ENCODE measurements at regions not wholly inside any gene's neighbourhood (a gene's known extent, or its start where the extent isn't known, plus 50 kb on each side); places are given as distances from the start of the nearest gene placed in this dataset.
A peak's percentile ranks its signal among the peaks of the same experiment; 100 is the strongest.

GRCh38 chr3:43166406-43166805 lies 60.5 kb upstream of the POMGNT2 start:
- no peaks in the 10 kb centered on the region for H3K9me3 ChIP-seq
- H3K27ac ChIP-seq: no peak overlapping the region
- no peaks in the 10 kb centered on the region for H3K27me3 ChIP-seq
- H3K36me3 ChIP-seq: no peaks in the 10 kb centered on the region
- TF ChIP-seq CTCF (IDR thresholded peaks at IDR 0.05): no peak
- no peak overlapping the region for H3K4me3 ChIP-seq (ENCODE audit: low read depth in 1 of 2, low read length in 1 of 2)
- peaks cover 5 to 14% of the 10 kb centered on the region in 2 experiments for H3K4me1 ChIP-seq (ENCODE audit: control insufficient read depth in 1 of 2, insufficient read depth in 1 of 2, low read depth in 1 of 2, low read length in 1 of 2)

GRCh38 chr3:43165786-43166185 lies 59.9 kb upstream of the POMGNT2 start:
- no peak for TF ChIP-seq CTCF (IDR thresholded peaks at IDR 0.05)
- Histone ChIP-seq H3K27ac (no peak overlapping the region), H3K4me1 (ENCODE audit: control insufficient read depth in 1 of 2, insufficient read depth in 1 of 2, low read depth in 1 of 2, low read length in 1 of 2) (peaks cover 5 to 14% of the 10 kb centered on the region in 2 experiments), H3K27me3 (no peaks in the 10 kb centered on the region), H3K4me3 (ENCODE audit: low read depth in 1 of 2, low read length in 1 of 2) (no peak overlapping the region), H3K36me3 (no peaks in the 10 kb centered on the region), H3K9me3 (no peaks in the 10 kb centered on the region)

- Histone ChIP-seq H3K4me3 (ENCODE audit: low read depth in 1 of 2, low read length in 1 of 2) (no peak overlapping the region), H3K9me3 (no peaks in the 10 kb centered on the region), H3K27me3 (no peaks in the 10 kb centered on the region), H3K4me1 (ENCODE audit: control insufficient read depth in 1 of 2, insufficient read depth in 1 of 2, low read depth in 1 of 2, low read length in 1 of 2) (peaks cover 5 to 14% of the 10 kb centered on the region in 2 experiments), H3K36me3 (no peaks in the 10 kb centered on the region), H3K27ac (no peak overlapping the region)
- no peak for TF ChIP-seq CTCF (IDR thresholded peaks at IDR 0.05)
These were observed 58.1 kb upstream of the POMGNT2 start for GRCh38 chr3:43163895-43164493.

GRCh38 chr3:43162230-43163084 lies 56.6 kb upstream of the POMGNT2 start:
- no peaks in the 10 kb centered on the region for H3K36me3 ChIP-seq

GRCh38 chr3:43161684-43162229 lies 55.9 kb upstream of the POMGNT2 start:
- TF ChIP-seq CTCF (IDR thresholded peaks at IDR 0.05): no peak
- no peak overlapping the region for H3K4me3 ChIP-seq (ENCODE audit: low read depth in 1 of 2, low read length in 1 of 2)
- H3K27ac ChIP-seq: no peak overlapping the region
- H3K4me1 ChIP-seq (ENCODE audit: control insufficient read depth in 1 of 2, insufficient read depth in 1 of 2, low read depth in 1 of 2, low read length in 1 of 2): peaks cover 0 to 9% of the 10 kb centered on the region in 2 experiments
- no peaks in the 10 kb centered on the region for H3K9me3 ChIP-seq
- H3K36me3 ChIP-seq: no peaks in the 10 kb centered on the region
- H3K27me3 ChIP-seq: no peaks in the 10 kb centered on the region

More at GRCh38 chr3:43162230-43163084, 56.6 kb upstream of the POMGNT2 start:
- peak; percentile 9 for TF ChIP-seq CTCF (IDR thresholded peaks at IDR 0.05)
- Histone ChIP-seq H3K27ac (peak overlapping the region; percentile 3), H3K9me3 (no peaks in the 10 kb centered on the region), H3K27me3 (no peaks in the 10 kb centered on the region), H3K4me3 (ENCODE audit: low read depth in 1 of 2, low read length in 1 of 2) (no peak overlapping the region), H3K4me1 (ENCODE audit: control insufficient read depth in 1 of 2, insufficient read depth in 1 of 2, low read depth in 1 of 2, low read length in 1 of 2) (peaks cover 0 to 9% of the 10 kb centered on the region in 2 experiments)

Data from neutrophil (primary cell).